ENCODE measurements at regions not wholly inside any gene's neighbourhood (a gene's known extent, or its start where the extent isn't known, plus 50 kb on each side); places are given as distances from the start of the nearest gene placed in this dataset.

- no peak for TF ChIP-seq CTCFL (IDR thresholded peaks at IDR 0.05; ENCODE audit: borderline replicate concordance, insufficient read depth, low read depth, low read length, poor library complexity, severe bottlenecking)
- TF ChIP-seq ARID2 (IDR thresholded peaks at IDR 0.05): no peak
- TF ChIP-seq MAFG (tag; conservative IDR thresholded peaks at IDR 0.05): peak; percentile 34; the same call in 1 of the 2 replicates
- TF ChIP-seq SAFB (IDR thresholded peaks at IDR 0.05; ENCODE audit: borderline replicate concordance, low read depth, low read length): no peak
These were observed 184.2 kb upstream of the CHODL start (continued) for GRCh38 chr21:18060402-18060801.

GRCh38 chr21:18058731-18059398 lies 185.8 kb upstream of the CHODL start:
- Histone ChIP-seq H4K20me1 (replicated peaks; ENCODE audit: control insufficient read depth, insufficient read depth, low read length) (no peaks in the 10 kb centered on the region), H3K4me1 (replicated peaks in 1 of 2; ENCODE audit: control insufficient read depth in 2 of 2, insufficient read depth in 2 of 2, low read length in 2 of 2) (no peaks in the 10 kb centered on the region), H3K36me3 (ENCODE audit: control insufficient read depth, insufficient read depth, low read length) (no peaks in the 10 kb centered on the region), H3K27me3 (ENCODE audit: control insufficient read depth in 2 of 2, insufficient read depth in 2 of 2, low read length in 2 of 2) (no peaks in the 10 kb centered on the region), H3K79me2 (ENCODE audit: control insufficient read depth, insufficient read depth, low read length) (no peaks in the 10 kb centered on the region), H3K9ac (ENCODE audit: insufficient read depth in 1 of 2, low read depth in 2 of 2, low read length in 2 of 2) (no peak overlapping the region), H3K4me3 (no peak overlapping the region), H3K9me1 (ENCODE audit: control insufficient read depth, insufficient read depth, low read length) (no peaks in the 10 kb centered on the region), H3K27ac (ENCODE audit: extremely low read depth, low read depth, low read length) (no peak overlapping the region), H3K4me2 (ENCODE audit: insufficient read depth, low read length) (no peak overlapping the region), H2AFZ (ENCODE audit: low read depth, low read length) (no peak overlapping the region), H3K9me3 (replicated peaks; ENCODE audit: control insufficient read depth, insufficient read depth, low read depth, low read length) (no peaks in the 10 kb centered on the region)
- ATAC-seq (no peak), DNase-seq (ENCODE audit: extremely low read depth in 1 of 4, low spot score in 3 of 4) (no peak), FAIRE-seq (no peak)
- no TSS peak for BruUV-seq (replicated peaks)
- in situ Hi-C loops (cut with MboI): no loop called here
- TF ChIP-seq ZNF79 (CRISPR knock-in tag; IDR thresholded peaks at IDR 0.05; ENCODE audit: low read depth) (no peak), ATF1 (CRISPR knock-in tag; IDR thresholded peaks at IDR 0.05) (no peak), ATF1 (tag; IDR thresholded peaks at IDR 0.05) (no peak)
- intact Hi-C loops (cut with micrococcal nuclease): no loop called here
- 0% methylated on average over 3 of the region's 3 CpGs for WGBS (ENCODE audit: insufficient coverage, low coverage, missing lambda C conversion rate)
- ChIA-PET POLR2A (no interaction called here), CTCF (ENCODE audit: low intra/inter-chr PET ratio) (no interaction called here)
